ENCODE measurements at regions not wholly inside any gene's neighbourhood (a gene's known extent, or its start where the extent isn't known, plus 50 kb on each side); places are given as distances from the start of the nearest gene placed in this dataset.
"Not testable (repeated sequence)": the region's sequence is repeated elsewhere in the genome, so short reads cannot be mapped to it uniquely, and the experiment has no call there.

GRCh38 chr3:176412771-176413170, 784.5 kb downstream of the TBL1XR1 start:
- DNase-seq, result no peak

DNA sequence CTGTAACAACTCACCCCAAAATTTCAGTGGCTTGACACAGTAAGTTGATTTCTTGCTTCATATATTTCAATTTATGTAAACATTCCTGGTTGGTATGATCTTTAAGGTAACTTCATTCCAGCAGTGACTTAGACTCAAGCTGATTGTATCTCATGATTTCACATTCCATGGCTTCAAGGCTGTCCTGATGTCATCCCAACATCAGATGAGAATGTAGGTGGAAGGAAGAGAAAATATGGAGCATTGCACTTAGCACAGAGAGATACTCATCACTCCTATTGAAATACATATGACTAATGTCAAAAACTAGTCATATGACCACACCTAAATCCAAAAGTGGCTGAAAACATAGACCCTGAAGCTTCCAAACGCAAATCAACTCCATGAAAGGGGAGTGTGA, 793.8 kb downstream of the TBL1XR1 start:
- no peak for DNase-seq

- no peak for DNase-seq
Observed at GRCh38 chr3:176401211-176401610, 796.1 kb downstream of the TBL1XR1 start.

- no peak for DNase-seq
Observed at GRCh38 chr3:176399193-176399592, 798.1 kb downstream of the TBL1XR1 start.

DNA sequence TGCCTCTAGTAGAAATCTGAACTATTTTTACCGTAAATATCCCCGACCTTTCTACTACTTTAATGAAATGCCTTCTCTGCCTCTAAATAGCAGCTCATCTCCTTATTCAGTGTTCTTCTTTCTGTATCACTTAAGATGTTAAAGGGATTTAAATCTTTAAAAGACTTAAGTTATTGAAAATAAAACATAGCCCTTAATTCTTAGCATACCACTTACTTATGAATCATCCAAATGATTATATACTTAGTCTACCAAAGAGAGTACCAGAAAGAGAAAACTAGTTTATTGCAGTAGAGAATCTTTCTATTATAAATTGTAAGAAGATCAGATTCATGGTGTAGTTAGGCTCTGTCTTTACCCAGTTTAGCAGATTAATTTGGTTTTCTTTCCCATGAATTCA, 802.0 kb downstream of the TBL1XR1 start:
- no peak for DNase-seq

DNA sequence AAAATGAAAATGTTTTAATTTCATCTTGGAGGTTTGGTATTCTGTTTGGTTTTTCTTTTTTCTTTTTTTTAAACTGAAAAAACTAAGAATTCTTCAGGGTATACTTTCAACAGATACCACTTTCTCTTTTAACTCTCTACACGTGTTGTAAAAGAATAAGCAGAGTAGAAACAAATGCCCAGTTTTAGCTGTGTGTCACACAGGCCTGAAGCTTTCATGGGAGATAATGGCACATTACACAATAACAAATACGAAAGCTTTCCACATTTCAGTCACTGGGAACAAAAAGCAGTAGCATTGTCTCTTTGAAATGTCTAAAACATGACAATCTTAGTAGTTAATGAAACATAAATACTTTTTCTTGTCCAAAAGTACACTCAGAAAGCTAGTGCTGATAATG, 818.5 kb downstream of the TBL1XR1 start:
- DNase-seq, result no peak

- no peak for DNase-seq
Observed at GRCh38 chr3:176376531-176376930, 820.8 kb downstream of the TBL1XR1 start.

GRCh38 chr3:176375519-176375918, 821.8 kb downstream of the TBL1XR1 start:
- no peak for DNase-seq

DNA sequence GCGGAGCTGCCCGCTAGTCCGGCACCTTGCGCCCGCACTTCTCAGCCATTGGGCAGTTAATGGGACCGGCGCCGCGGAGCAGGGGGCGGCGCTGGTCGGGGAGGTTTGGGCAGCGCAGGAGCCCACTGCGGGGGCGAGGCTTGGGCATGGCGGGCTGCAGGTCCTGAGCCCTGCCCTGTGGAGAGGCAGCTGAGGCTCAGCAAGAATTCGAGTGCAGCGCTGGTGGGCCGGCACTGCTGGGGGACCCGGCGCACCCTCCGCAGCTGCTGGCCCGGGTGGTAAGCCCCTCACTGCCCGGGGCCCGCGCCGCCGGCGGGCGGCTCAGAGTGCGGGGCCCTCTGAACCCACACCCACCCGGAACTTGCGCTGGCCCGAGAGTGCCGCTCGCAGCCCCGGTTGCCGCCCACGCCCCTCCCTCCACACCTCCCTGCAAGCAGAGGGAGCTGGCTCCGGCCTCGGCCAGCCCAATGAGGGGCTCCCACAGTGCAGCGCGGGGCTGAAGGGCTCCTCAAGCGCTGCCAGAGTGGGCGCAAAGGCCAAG, 835.0 kb downstream of the TBL1XR1 start:
- no peak for DNase-seq

DNA sequence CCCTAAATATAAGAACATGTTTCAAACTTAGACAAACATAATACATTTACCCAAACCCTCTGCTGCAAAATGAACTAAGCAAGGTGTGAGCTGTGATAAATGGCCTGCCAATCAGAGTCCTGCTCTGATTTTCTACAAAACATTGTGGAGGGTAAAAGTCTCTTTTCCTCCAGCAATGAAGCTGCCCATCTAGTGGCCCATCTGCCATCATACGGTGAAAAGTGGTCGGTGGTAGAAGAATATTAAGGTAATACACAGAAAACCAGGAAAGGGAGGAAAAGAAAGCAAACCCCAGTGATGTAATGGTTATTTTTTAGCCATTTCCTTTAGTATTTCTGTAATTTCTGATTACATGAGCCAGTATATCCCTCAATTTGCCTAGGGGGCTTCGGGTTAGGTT, 838.1 kb downstream of the TBL1XR1 start:
- no peak for DNase-seq

GRCh38 chr3:176357891-176358290, 839.4 kb downstream of the TBL1XR1 start:
- no peak for DNase-seq

DNA sequence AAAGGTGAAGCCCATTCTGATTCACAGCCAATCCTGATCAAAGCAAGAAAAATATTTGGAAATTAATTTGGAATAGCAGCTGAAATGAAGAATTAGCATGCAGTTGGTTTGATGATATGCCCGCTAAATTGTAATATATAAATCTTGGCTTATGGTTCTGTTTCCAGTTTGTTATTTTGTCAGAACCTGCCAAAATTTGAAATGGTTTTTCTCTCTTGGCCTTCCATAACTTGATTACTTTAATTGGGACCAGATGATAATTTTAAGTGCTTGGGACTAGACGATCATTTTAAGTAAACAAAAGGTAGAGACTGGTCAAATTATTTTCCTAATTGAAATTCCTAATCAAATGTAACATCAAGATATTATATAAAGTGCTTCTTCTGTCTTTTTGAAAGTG, 842.4 kb downstream of the TBL1XR1 start:
- no peak for DNase-seq

DNA sequence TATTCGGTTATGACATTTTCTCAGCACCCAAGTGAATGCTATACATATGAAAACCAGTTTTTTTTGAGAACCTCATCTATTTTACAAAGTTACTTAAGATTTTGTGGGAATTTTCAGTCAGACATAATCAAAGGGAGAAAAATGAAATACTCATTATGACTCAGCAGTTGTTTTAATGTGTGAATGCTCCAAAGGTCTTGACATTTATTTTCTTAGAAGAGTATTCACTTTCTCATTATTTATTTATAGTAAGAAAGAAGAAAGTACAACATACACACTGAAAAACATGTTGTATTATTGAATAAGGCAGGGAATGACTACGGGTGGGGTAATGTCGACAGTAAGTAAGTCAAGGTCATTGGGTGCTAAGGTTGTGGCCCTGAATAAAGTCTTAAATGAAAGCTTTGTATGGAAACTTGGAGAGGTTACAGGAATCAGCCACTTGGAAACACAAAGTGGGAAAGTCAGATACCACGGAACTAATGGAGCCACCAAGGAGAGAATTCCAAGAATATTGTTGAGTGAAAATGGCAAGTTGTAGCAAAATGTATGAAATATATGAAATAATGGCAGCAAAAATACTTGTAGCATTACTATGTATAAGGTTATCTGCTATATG, 844.5 kb downstream of the TBL1XR1 start:
- no peak for DNase-seq

DNA sequence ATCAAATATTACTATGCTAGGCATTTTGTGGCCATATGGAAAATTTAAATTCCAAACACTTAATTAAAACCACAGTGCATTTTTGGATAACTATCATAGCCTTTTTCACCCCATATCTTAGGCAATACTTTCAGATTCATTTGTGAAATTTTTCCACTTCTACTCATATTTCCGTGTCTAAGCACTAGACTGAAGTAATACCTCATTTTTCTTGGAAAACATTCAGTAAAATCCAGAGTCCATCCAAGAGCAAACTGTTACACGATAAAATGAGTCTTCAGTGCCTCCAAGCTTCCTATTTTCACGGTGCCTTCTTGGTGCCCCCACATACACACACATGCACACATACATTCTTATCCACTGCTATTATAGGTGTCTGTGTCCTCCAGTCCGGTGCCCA, 845.9 kb downstream of the TBL1XR1 start:
- no peak for DNase-seq

DNA sequence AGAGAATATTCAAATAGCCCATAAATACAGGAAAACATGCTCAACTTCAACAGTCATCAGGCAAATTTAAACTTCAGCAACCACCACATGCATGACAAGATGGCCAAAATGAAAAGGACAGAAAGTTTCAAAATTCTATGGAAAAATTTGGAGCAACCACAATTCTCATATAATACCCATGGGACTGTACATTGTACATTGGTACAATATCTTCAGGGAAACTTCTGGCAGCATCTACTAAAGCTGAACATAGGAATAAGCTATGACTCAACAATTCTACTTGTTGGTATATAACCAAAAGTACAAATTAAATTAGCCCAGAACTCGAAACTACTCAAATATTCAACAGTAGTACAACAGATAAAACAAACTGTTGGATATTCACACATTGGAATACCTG, 847.6 kb downstream of the TBL1XR1 start:
- DNase-seq, result no peak

DNA sequence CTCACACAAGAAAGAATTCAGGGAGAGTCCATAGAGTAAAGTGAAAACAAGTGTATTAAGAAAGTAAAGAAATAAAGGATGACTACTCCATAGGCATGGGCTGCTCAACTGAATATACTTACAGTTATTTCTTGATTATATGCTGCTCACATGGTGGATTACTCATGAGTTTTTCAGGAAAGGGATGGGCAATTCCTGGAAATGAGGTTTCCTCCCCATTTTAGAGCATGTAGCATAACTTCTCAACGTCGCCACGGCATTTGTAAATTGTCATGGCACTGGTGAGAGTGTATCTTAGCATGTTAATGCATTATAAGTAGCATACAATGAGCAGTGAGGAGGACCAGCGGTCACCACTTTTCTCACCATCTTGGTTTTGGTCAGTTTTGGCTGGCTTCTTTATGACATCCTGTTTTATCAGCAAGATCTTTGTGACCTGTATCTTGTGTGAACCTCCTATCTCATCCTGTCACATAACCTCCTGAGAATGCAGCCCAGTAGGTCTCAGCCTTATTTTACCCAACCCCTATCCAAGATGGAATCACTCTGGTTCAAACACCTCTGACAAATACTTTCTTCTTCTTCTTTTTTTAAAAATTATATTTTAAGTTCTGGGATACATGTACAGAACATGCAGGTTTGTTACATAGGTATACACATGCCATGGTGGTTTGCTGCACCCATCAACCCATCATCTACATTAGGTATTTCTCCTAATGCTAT, 849.7 kb downstream of the TBL1XR1 start:
- DNase-seq, result no peak

DNA sequence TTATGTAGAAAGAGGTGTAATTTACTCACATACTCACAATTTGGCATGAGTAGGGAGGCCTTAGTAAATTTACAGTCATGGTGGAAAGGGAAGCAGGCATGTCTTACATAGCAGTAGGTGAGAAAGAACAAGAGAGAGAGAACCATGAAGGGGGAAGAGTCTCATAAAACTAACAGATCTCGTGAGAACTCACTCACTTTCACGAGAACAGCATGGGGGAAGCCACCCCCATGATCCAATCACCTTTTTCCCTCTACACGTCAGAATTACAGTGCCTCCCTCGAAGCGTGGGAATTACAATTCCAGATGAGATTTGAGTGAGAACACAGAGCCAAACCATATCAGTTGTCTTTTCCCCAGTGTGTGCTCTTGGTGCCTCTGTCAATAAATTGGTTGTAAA, 855.3 kb downstream of the TBL1XR1 start:
- no peak for DNase-seq

GRCh38 chr3:176328666-176329065, 868.6 kb downstream of the TBL1XR1 start:
- no peak for DNase-seq

- DNase-seq, result no peak
Observed at GRCh38 chr3:176328198-176328597, 869.1 kb downstream of the TBL1XR1 start.

DNA sequence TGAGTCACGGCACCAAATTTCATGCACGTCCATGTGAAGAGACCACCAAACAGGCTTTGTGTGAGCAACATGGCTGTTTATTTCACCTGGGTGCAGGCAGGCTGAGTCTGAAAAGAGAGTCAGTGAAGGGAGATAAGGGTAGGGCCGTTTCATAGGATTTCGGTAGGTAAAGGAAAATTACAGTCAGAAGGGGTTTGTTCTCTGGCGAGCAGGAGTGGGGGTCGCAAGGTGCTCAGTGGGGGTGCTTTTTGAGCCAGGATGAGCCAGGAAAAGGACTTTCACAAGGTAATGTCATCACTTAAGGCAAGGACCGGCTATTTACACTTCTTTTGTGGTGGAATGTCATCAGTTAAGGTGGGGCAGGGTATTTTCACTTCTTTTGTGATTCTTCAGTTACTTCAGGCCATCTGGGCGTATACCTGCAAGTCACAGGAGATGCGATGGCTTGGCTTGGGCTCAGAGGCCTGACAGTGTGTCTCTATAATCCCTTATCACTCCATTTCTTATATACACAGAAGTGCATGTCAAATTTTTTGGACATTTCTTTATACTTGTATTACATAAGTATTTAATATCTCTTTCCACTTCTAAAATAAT, 870.3 kb downstream of the TBL1XR1 start:
- not testable (repeated sequence) for DNase-seq

GRCh38 chr3:176321532-176321931, 875.8 kb downstream of the TBL1XR1 start:
- not testable (repeated sequence) for DNase-seq

DNA sequence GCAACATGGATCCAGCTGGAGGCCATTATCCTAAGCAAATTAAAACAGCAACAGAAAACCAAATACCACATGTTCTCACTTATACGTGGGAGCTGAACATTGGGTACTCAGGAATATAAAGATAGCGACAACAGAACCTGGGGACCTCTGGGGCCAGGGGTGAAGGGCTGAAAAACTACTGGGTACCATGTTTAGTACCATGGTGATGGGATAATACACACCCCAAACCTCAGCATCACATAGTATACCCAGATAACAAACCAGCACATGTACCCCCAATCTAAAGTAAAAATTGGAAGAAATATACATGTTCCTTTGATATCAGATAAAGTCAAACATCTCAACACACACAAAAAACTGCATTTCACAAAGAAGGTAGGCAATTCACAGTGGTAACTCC, 876.2 kb downstream of the TBL1XR1 start:
- no peak for DNase-seq

DNA sequence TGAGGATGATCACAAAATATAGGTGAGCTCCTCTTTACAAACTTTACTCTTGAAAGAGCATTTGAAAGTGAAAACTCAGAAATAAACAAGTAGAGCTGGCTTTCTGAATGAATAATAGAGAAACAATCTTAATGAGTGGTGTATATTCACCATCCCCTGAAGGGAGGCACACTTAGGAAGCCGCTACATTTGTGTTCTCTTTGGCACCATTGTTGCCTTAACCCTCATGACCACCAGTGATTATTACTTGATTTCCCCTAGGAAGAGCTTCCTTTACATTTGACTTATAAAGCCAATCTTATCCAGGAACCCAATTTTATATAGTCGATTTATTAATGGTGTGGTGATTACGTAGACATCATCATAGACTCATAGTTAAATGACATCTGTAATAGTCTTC, 883.9 kb downstream of the TBL1XR1 start:
- no peak for DNase-seq

DNA sequence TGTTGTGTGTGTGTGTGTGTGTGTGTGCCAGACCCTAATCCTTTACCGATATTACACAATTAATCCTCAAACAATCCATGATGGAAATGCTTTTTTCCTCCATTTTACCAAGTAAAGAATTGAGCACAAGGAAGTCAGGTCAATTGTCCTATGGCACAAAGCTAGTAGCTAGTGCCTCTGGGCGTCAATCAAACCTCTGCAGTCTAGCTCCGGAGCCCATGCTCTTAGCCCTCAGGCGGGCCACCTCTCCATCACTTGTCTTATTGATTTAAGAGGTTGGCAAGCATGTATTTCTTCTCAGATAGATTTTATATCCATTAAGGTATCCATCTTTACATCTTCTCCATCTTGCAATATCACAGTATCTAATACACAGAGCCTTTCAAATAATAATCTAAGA, 886.6 kb downstream of the TBL1XR1 start:
- DNase-seq, result no peak

Data from activated naive CD4-positive, alpha-beta T cell treated with anti-CD3 and anti-CD28 coated beads, Interleukin-2, amount 50 U/mL, for 16 hours (primary cell).